ENCODE measurements at regions not wholly inside any gene's neighbourhood (a gene's known extent, or its start where the extent isn't known, plus 50 kb on each side); places are given as distances from the start of the nearest gene placed in this dataset.

- intact Hi-C loops (cut with micrococcal nuclease) (no loop called here), in situ Hi-C loops (cut with MboI) (no loop called here)
- 78% methylated on average over 3 of the region's 3 CpGs for WGBS (ENCODE audit: insufficient coverage, low coverage, missing lambda C conversion rate)
- Histone ChIP-seq H3K9me3 (replicated peaks; ENCODE audit: control insufficient read depth, insufficient read depth, low read depth, low read length) (no peaks in the 10 kb centered on the region), H3K36me3 (ENCODE audit: control insufficient read depth, insufficient read depth, low read length) (no peaks in the 10 kb centered on the region), H3K27me3 (ENCODE audit: control insufficient read depth in 2 of 2, insufficient read depth in 2 of 2, low read length in 2 of 2) (no peaks in the 10 kb centered on the region), H3K4me2 (ENCODE audit: insufficient read depth, low read length) (no peak overlapping the region), H3K79me2 (ENCODE audit: control insufficient read depth, insufficient read depth, low read length) (no peaks in the 10 kb centered on the region), H3K9ac (ENCODE audit: insufficient read depth in 1 of 2, low read depth in 2 of 2, low read length in 2 of 2) (no peak overlapping the region), H3K9me1 (ENCODE audit: control insufficient read depth, insufficient read depth, low read length) (no peaks in the 10 kb centered on the region), H3K27ac (ENCODE audit: extremely low read depth, low read depth, low read length) (no peak overlapping the region), H2AFZ (ENCODE audit: low read depth, low read length) (no peak overlapping the region; the same call in 1 of the 2 replicates), H3K4me3 (no peak overlapping the region), H4K20me1 (replicated peaks; ENCODE audit: control insufficient read depth, insufficient read depth, low read length) (no peaks in the 10 kb centered on the region), H3K4me1 (replicated peaks in 1 of 2; ENCODE audit: control insufficient read depth in 2 of 2, insufficient read depth in 2 of 2, low read length in 2 of 2) (peaks cover 5 to 35% of the 10 kb centered on the region in 2 experiments; a peak in 4 of 5 replicates)
- DNase-seq (ENCODE audit: extremely low read depth in 1 of 4, low spot score in 3 of 4) (no peak), FAIRE-seq (no peak), ATAC-seq (no peak)
- ChIA-PET POLR2A (no interaction called here), CTCF (ENCODE audit: low intra/inter-chr PET ratio) (no interaction called here)
- no TSS peak for BruUV-seq (replicated peaks)
- TF ChIP-seq PRPF4 (IDR thresholded peaks at IDR 0.05; ENCODE audit: insufficient read depth, low read depth, low read length, poor library complexity, severe bottlenecking) = no peak
- no peak for TF ChIP-seq BCLAF1 (IDR thresholded peaks at IDR 0.05; ENCODE audit: borderline replicate concordance in 1 of 2, control insufficient read depth in 1 of 2, low read depth in 2 of 2, low read length in 1 of 2)
- no peak for TF ChIP-seq NR0B1 (IDR thresholded peaks at IDR 0.05; ENCODE audit: partially characterized antibody)
- TF ChIP-seq FOXP1 (CRISPR knock-in tag; IDR thresholded peaks at IDR 0.05) = no peak
- TF ChIP-seq NFE2L1 (tag; IDR thresholded peaks at IDR 0.05; ENCODE audit: borderline replicate concordance, low read depth) = no peak
- TF ChIP-seq ZC3H11A (IDR thresholded peaks at IDR 0.05; ENCODE audit: low read depth, low read length) = no peak
- TF ChIP-seq PTRF (tag; IDR thresholded peaks at IDR 0.05) = no peak
- TF ChIP-seq ZNF444 (CRISPR knock-in tag; IDR thresholded peaks at IDR 0.05) = no peak
- TF ChIP-seq SP1 (CRISPR knock-in tag; IDR thresholded peaks at IDR 0.05) = no peak
- no peak for TF ChIP-seq NELFE (IDR thresholded peaks at IDR 0.05; ENCODE audit: insufficient read depth, insufficient read length)
- no peak for TF ChIP-seq SIRT6 (IDR thresholded peaks at IDR 0.05; ENCODE audit: low read depth, low read length)
- no peak for TF ChIP-seq UBTF (IDR thresholded peaks at IDR 0.05; ENCODE audit: borderline replicate concordance in 1 of 2, low read depth in 2 of 2, low read length in 2 of 2)
- no peak for TF ChIP-seq KAT8 (IDR thresholded peaks at IDR 0.05; ENCODE audit: low read depth)
- TF ChIP-seq TEAD4 (IDR thresholded peaks at IDR 0.05; ENCODE audit: low read length) = no peak
- no peak for TF ChIP-seq TEAD4 (CRISPR knock-in tag; IDR thresholded peaks at IDR 0.05; ENCODE audit: borderline replicate concordance)
- no peak for TF ChIP-seq PML (IDR thresholded peaks at IDR 0.05; ENCODE audit: low read length)
- TF ChIP-seq DACH1 (IDR thresholded peaks at IDR 0.05; ENCODE audit: partially characterized antibody) = no peak
- TF ChIP-seq NFRKB (IDR thresholded peaks at IDR 0.05; ENCODE audit: low read depth) = no peak
Measured at GRCh38 chr6:139641376-139641775, 266.9 kb upstream of the CITED2 start.

All from K562 (cell line).